Astrocyte of the cerebellum (primary cell): ENCODE measurements at regions not wholly inside any gene's neighbourhood (a gene's known extent, or its start where the extent isn't known, plus 50 kb on each side); places are given as distances from the start of the nearest gene placed in this dataset.

Experiments used
- DNase-seq: peaks from one replicate; pipeline ENCODE4 v3.0.0-alpha.2; 2011; ENCODE audit warnings: low read depth
- H3K4me3 ChIP-seq: 2 replicates; pipeline ENCODE4 v1.5.1; 2011; ENCODE audit warnings: mild to moderate bottlenecking, low read depth, low read length, moderate library complexity
- in situ Hi-C: cut with HindIII; loops from 2 replicates; pipeline ENCODE4 v1.10.0; 2017; ENCODE audit warnings: low sequenced_read_pairs
- TF ChIP-seq, protein P1 (sequence below): IDR thresholded peaks from 2 replicates; pipeline ENCODE4 v1.5.1; 2012; ENCODE audit warnings: low read length, low read depth, moderate library complexity, mild to moderate bottlenecking; ENCODE audit errors: missing control alignments

- TF ChIP-seq, protein P1, sequence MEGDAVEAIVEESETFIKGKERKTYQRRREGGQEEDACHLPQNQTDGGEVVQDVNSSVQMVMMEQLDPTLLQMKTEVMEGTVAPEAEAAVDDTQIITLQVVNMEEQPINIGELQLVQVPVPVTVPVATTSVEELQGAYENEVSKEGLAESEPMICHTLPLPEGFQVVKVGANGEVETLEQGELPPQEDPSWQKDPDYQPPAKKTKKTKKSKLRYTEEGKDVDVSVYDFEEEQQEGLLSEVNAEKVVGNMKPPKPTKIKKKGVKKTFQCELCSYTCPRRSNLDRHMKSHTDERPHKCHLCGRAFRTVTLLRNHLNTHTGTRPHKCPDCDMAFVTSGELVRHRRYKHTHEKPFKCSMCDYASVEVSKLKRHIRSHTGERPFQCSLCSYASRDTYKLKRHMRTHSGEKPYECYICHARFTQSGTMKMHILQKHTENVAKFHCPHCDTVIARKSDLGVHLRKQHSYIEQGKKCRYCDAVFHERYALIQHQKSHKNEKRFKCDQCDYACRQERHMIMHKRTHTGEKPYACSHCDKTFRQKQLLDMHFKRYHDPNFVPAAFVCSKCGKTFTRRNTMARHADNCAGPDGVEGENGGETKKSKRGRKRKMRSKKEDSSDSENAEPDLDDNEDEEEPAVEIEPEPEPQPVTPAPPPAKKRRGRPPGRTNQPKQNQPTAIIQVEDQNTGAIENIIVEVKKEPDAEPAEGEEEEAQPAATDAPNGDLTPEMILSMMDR, result no peak
- H3K4me3 ChIP-seq, result no peak overlapping the region
- in situ Hi-C loops, result no loop called here
- DNase-seq, result peak; percentile 52
These were observed 165.0 kb upstream of the CCDC68 start for GRCh38 chr18:55124078-55124763.

DNA sequence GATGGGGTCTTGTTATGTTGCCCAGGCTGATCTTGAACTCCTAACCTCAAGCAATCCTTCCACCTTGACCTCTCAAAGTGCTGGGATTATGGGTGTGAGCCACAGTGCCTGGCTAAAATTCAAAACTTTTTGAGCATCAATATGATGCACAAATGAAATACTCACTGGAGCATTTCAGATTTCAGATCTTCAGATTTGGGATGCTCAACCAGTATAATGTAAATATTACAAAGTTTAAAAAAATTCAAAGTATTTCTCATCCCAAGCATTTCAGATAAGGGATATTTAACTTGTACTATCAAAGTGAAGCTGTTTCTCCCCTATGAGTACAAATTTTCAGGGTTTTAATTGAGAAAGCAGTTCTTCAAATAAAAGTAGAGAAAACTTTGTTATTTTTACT, 164.1 kb upstream of the CCDC68 start:
- H3K4me3 ChIP-seq, result no peak overlapping the region
- no peak for DNase-seq
- TF ChIP-seq, protein P1, result no peak
- in situ Hi-C loops, result no loop called here

DNA sequence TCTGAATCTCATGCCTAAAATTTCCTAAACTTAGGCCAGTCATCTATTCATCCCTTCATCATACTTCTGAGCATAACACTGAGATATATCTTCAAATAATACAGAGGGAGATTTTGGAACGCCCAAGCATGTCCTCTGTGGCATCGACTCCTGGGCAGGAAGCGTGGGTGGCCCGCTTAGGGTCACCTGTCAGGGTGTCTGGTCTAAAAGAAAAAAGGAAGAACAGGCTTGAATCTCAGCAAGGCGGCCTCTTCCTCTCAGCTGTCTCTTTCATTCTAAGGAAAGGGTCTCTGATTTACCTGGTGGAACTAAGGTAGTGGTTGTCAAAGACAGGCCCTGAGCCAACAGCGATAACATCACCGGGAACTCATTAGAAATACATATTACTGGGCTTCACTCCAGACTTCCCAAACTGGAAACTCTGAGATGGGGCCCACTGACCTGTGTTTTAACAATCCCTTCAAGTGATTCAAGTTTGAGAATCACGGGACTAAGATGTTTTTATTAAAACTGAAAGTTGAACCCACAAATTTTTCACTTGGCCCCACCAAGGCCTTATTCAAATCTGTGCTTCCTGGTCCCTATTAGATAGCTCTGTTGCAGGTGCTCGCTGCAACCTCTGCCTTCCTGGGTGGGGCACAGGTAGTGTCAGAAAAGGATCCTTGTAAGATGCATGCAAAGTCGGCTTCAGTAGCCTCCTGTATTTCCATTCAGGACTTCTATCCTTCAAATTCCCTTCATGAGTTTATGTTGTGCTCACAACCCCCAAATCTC, 162.3 kb upstream of the CCDC68 start:
- H3K4me3 ChIP-seq, result no peak overlapping the region
- in situ Hi-C loops, result no loop called here
- TF ChIP-seq, protein P1, result no peak
- DNase-seq, result no peak

DNA sequence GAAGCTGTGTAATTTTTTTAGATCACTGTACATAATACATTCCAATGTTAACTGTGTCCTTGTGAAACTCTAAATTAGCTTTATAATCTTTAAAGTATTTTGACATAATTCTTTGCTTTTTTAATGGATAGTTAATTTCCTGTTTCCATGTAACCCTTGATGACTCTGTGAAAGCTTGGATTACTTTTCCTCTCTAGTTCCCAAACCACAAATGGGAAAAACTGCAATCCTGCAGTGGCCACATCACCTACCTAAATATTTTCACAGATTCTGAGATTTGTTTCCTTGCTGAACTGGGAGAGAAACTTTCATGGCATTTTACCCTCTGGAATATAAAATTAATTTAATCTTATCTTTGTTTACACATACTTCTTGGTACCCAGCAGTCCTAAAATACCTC, 161.6 kb upstream of the CCDC68 start:
- TF ChIP-seq, protein P1, result no peak
- DNase-seq, result no peak
- in situ Hi-C loops, result no loop called here
- H3K4me3 ChIP-seq, result no peak overlapping the region

DNA sequence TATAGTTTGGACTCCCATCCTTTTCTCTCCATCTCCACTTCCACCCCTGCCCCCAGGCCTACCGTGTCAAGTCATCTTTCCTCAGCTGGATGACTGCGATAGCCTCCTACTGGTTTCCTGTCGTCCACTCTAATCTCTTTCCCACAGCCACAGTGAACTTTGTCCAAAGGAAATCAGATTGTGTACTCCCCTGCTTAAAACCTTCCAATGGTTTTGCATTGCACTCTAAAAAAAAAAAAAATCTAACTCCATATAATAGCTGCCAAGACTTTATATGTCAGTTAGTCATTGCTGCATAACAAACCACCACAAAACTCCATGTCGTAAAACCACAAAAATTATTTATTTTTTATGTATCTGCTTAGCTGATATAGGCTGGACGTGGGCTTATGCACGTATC, 160.2 kb upstream of the CCDC68 start:
- no peak overlapping the region for H3K4me3 ChIP-seq
- TF ChIP-seq, protein P1, result no peak
- in situ Hi-C loops, result no loop called here
- DNase-seq, result no peak

DNA sequence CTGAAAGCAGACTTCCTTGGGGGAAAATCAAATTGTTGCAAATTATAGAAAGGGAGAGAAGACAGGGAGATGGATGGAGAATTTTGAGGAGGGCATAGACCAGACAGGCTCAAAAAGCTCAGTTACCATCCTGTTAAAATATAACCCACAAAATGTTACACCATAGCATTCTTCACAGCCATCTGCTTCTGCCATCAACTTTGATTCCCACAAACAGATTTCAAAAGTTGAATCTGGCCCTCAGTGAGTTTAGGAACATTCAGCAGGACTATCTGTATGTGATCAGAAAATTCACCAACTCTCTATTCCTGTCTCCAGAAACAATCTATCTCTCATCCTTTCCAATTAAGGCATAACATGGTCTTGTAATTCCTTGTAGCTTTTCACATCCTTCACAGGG, 159.8 kb upstream of the CCDC68 start:
- in situ Hi-C loops, result no loop called here
- TF ChIP-seq, protein P1, result no peak
- no peak overlapping the region for H3K4me3 ChIP-seq
- no peak for DNase-seq
